ENCODE measurements at regions not wholly inside any gene's neighbourhood (a gene's known extent, or its start where the extent isn't known, plus 50 kb on each side); places are given as distances from the start of the nearest gene placed in this dataset.

DNA sequence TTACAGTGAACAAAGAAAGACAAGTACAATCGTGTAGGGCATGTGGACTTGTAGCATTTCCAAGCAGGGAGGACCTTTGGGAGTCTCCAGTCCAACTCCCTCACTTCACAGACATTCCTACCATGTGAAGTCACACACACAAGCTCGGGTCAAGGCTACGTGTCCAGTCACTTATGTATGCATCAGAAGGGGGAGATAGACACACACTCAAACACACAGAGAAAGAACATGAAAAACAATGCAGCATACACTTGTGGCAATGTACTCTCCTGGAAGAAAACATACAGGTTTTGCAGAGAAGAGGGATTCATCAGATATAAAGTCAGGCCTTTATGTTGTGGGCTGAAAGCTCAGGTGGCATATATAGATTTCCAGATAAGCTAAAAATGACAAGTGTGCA, 136.1 kb upstream of the MID1 start:
- Histone ChIP-seq H3K4me1 (ENCODE audit: insufficient read depth, low read length) (peaks cover 31% of the 10 kb centered on the region), H3K9me3 (ENCODE audit: insufficient read depth, low read depth, low read length) (no peaks in the 10 kb centered on the region), H3K27ac (ENCODE audit: low read depth, low read length) (peak overlapping the region; percentile 89), H3K79me2 (ENCODE audit: insufficient read depth, low read length) (no peaks in the 10 kb centered on the region), H3K9ac (ENCODE audit: low read length) (peak overlapping the region; percentile 78), H3K4me2 (ENCODE audit: low read length) (peak overlapping the region; percentile 75), H3K36me3 (ENCODE audit: insufficient read depth, low read length) (no peaks in the 10 kb centered on the region), H3K4me3 (ENCODE audit: insufficient read depth, low read depth, low read length) (no peak overlapping the region), H2AFZ (ENCODE audit: low read depth, low read length) (no peak overlapping the region), H4K20me1 (ENCODE audit: insufficient read depth, low read length) (no peaks in the 10 kb centered on the region), H3K27me3 (ENCODE audit: insufficient read depth, low read length) (no peaks in the 10 kb centered on the region)
- peak; percentile 93 for DNase-seq (ENCODE audit: low read depth)
- Mint-ChIP-seq H3K4me1 (ENCODE audit: low read depth, unreplicated experiment) (peaks cover 37% of the 10 kb centered on the region), H3K4me3 (ENCODE audit: unreplicated experiment) (no peak overlapping the region), H3K27ac (ENCODE audit: unreplicated experiment) (peak overlapping the region; percentile 100), H3K27me3 (ENCODE audit: low read depth, unreplicated experiment) (no peaks in the 10 kb centered on the region), H3K9me3 (ENCODE audit: unreplicated experiment) (no peaks in the 10 kb centered on the region), H3K36me3 (ENCODE audit: low read depth, unreplicated experiment) (no peaks in the 10 kb centered on the region)
- FAIRE-seq: peak; percentile 99
- TF ChIP-seq CTCF (IDR thresholded peaks at IDR 0.05; ENCODE audit: insufficient read depth, low read depth, low read length): no peak
- TF ChIP-seq EZH2 (IDR thresholded peaks at IDR 0.05; ENCODE audit: insufficient read depth, low read length): no peak

DNA sequence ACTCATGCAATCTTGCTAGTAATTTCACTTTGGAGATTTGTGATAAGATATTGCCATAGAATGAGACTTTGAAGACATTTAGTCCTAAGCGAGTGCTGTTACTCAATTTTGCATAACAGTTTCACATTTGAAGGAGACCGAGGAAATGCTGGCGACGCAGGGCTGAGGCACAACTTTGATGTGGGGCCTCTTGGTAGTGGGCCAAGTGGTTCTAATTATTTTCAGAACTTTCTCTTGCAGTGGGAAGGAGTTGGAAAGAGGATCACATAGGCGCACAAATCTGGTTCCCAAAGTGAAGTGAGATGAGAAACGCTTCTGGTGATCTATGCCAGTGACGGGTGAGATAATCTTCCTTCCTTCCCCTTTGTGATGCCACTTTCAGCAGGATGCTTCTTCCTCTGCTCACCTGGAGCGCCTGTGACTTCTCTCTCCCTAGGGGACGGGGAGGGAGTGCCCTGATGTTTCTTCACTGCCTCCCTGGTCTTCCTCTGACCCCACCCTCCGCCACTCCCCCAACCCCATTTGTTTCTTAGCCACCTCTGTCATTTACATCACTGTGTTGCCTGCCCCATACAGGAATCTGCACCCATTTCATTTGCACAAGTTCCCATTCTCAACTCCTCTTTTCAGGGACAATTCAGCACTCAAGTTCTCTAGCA, 138.9 kb upstream of the MID1 start:
- H3K9me3 ChIP-seq (ENCODE audit: insufficient read depth, low read depth, low read length): no peaks in the 10 kb centered on the region
- H3K4me2 ChIP-seq (ENCODE audit: low read length): no peak overlapping the region
- H3K27me3 Mint-ChIP-seq (ENCODE audit: low read depth, unreplicated experiment): no peaks in the 10 kb centered on the region
- no peak overlapping the region for H3K9ac ChIP-seq (ENCODE audit: low read length)
- H3K4me1 Mint-ChIP-seq (ENCODE audit: low read depth, unreplicated experiment): peaks cover 25% of the 10 kb centered on the region
- no peaks in the 10 kb centered on the region for H3K79me2 ChIP-seq (ENCODE audit: insufficient read depth, low read length)
- no peak for FAIRE-seq
- no peaks in the 10 kb centered on the region for H4K20me1 ChIP-seq (ENCODE audit: insufficient read depth, low read length)
- peaks cover 29% of the 10 kb centered on the region for H3K4me1 ChIP-seq (ENCODE audit: insufficient read depth, low read length)
- peak overlapping the region; percentile 10 for H2AFZ ChIP-seq (ENCODE audit: low read depth, low read length)
- H3K27me3 ChIP-seq (ENCODE audit: insufficient read depth, low read length): no peaks in the 10 kb centered on the region
- no peaks in the 10 kb centered on the region for H3K9me3 Mint-ChIP-seq (ENCODE audit: unreplicated experiment)
- no peak overlapping the region for H3K27ac ChIP-seq (ENCODE audit: low read depth, low read length)
- H3K4me3 Mint-ChIP-seq (ENCODE audit: unreplicated experiment): no peak overlapping the region
- no peak overlapping the region for H3K27ac Mint-ChIP-seq (ENCODE audit: unreplicated experiment)
- H3K36me3 ChIP-seq (ENCODE audit: insufficient read depth, low read length): no peaks in the 10 kb centered on the region
- DNase-seq (ENCODE audit: low read depth): no peak
- no peak overlapping the region for H3K4me3 ChIP-seq (ENCODE audit: insufficient read depth, low read depth, low read length)
- TF ChIP-seq EZH2 (IDR thresholded peaks at IDR 0.05; ENCODE audit: insufficient read depth, low read length) (no peak), CTCF (IDR thresholded peaks at IDR 0.05; ENCODE audit: insufficient read depth, low read depth, low read length) (no peak)
- no peaks in the 10 kb centered on the region for H3K36me3 Mint-ChIP-seq (ENCODE audit: low read depth, unreplicated experiment)

DNA sequence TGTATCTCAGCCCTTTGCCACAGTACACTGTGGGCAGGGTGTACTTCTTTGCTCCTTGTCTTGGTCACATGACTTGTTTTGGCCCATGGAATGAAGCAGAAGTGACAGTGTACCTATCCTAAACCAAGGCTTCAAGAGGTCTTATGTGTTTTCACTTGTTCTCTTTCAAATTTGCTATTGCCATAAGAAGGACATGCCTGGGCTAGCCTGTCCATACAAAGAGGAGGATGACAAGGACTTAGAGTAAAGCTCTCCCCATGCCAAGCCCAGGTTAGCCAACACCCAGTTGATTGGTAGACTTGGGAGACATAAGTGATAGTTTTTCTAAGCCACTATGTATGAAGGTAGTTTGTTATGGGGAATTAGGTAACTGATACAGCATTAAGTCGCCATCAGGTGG, 141.1 kb upstream of the MID1 start:
- H3K4me2 ChIP-seq (ENCODE audit: low read length): no peak overlapping the region
- no peaks in the 10 kb centered on the region for H4K20me1 ChIP-seq (ENCODE audit: insufficient read depth, low read length)
- Mint-ChIP-seq H3K4me3 (ENCODE audit: unreplicated experiment) (no peak overlapping the region), H3K36me3 (ENCODE audit: low read depth, unreplicated experiment) (no peaks in the 10 kb centered on the region), H3K4me1 (ENCODE audit: low read depth, unreplicated experiment) (peaks cover 9% of the 10 kb centered on the region), H3K27ac (ENCODE audit: unreplicated experiment) (peak overlapping the region; percentile 35), H3K27me3 (ENCODE audit: low read depth, unreplicated experiment) (no peaks in the 10 kb centered on the region), H3K9me3 (ENCODE audit: unreplicated experiment) (peaks cover 2% of the 10 kb centered on the region)
- FAIRE-seq: no peak
- no peak overlapping the region for H3K4me3 ChIP-seq (ENCODE audit: insufficient read depth, low read depth, low read length)
- TF ChIP-seq CTCF (IDR thresholded peaks at IDR 0.05; ENCODE audit: insufficient read depth, low read depth, low read length): no peak
- no peak for TF ChIP-seq EZH2 (IDR thresholded peaks at IDR 0.05; ENCODE audit: insufficient read depth, low read length)
- DNase-seq (ENCODE audit: low read depth): no peak
- no peak overlapping the region for H2AFZ ChIP-seq (ENCODE audit: low read depth, low read length)
- no peaks in the 10 kb centered on the region for H3K27me3 ChIP-seq (ENCODE audit: insufficient read depth, low read length)
- no peak overlapping the region for H3K9ac ChIP-seq (ENCODE audit: low read length)
- no peaks in the 10 kb centered on the region for H3K36me3 ChIP-seq (ENCODE audit: insufficient read depth, low read length)
- no peak overlapping the region for H3K27ac ChIP-seq (ENCODE audit: low read depth, low read length)
- H3K4me1 ChIP-seq (ENCODE audit: insufficient read depth, low read length): peaks cover 12% of the 10 kb centered on the region
- no peaks in the 10 kb centered on the region for H3K79me2 ChIP-seq (ENCODE audit: insufficient read depth, low read length)
- no peaks in the 10 kb centered on the region for H3K9me3 ChIP-seq (ENCODE audit: insufficient read depth, low read depth, low read length)

Data from astrocyte (in vitro differentiated cells and primary cell).